Thoracic aorta (tissue), 2 donors: ENCODE measurements at regions not wholly inside any gene's neighbourhood (a gene's known extent, or its start where the extent isn't known, plus 50 kb on each side); places are given as distances from the start of the nearest gene placed in this dataset.
"Not testable (repeated sequence)": the region's sequence is repeated elsewhere in the genome, so short reads cannot be mapped to it uniquely, and the experiment has no call there.

ENCODE experiments used
- ATAC-seq: fragments of 150-250 bp; one replicate; pipeline ENCODE4 v1.8.0; 2017; ENCODE audit warnings: low read depth; ENCODE audit not compliant: insufficient number of reproducible peaks, low FRiP score
- DNase-seq: peaks from one replicate; pipeline ENCODE4 v3.0.0-alpha.2; 2020; ENCODE audit warnings: low spot score
- H3K27ac ChIP-seq, 2 donors: fragments of 200-600 bp; sonication (generic); 1 replicate in 1 of 2; 2 replicates in 1 of 2; pipeline ENCODE4 v1.5.1; 2016; ENCODE audit warnings: mild to moderate bottlenecking in 2 of 2, moderate library complexity in 2 of 2
- H3K27me3 ChIP-seq: fragments of 200-600 bp; sonication (generic); replicated peaks from 2 replicates; pipeline ENCODE4 v1.6.0; 2016; ENCODE audit warnings: mild to moderate bottlenecking; ENCODE audit not compliant: insufficient read depth
- H3K36me3 ChIP-seq: fragments of 200-600 bp; sonication (generic); one replicate; pipeline ENCODE4 v1.5.1; 2016
- H3K4me1 ChIP-seq, 2 donors: fragments of 200-600 bp; sonication (generic); 1 replicate in 1 of 2; 2 replicates in 1 of 2; pipeline versions ENCODE4 v1.5.1 to v1.6.0; 2016; ENCODE audit warnings: low read depth in 2 of 2, mild to moderate bottlenecking in 1 of 2; ENCODE audit not compliant: control insufficient read depth in 1 of 2
- H3K4me3 ChIP-seq: fragments of 200-600 bp; sonication (generic); 2 replicates; pipeline ENCODE4 v1.5.1; 2016; ENCODE audit warnings: mild to moderate bottlenecking
- H3K9me3 ChIP-seq: fragments of 200-600 bp; sonication (generic); 2 replicates; pipeline ENCODE4 v1.5.1; 2016
- CTCF ChIP-seq: fragments of 200-600 bp; sonication (generic); IDR thresholded peaks from one replicate; pipeline ENCODE4 v1.5.1; 2019; ENCODE audit warnings: antibody characterized with exemption

- TF ChIP-seq CTCF: no peak
- Histone ChIP-seq H3K27me3 (no peaks in the 10 kb centered on the region), H3K27ac (no peak overlapping the region), H3K9me3 (no peaks in the 10 kb centered on the region), H3K4me3 (no peak overlapping the region), H3K4me1 (no peaks in the 10 kb centered on the region), H3K36me3 (no peaks in the 10 kb centered on the region)
- DNase-seq (no peak), ATAC-seq (no peak)
These were observed 225.8 kb downstream of the MAT2B start for GRCh38 chr5:163731256-163731655.

GRCh38 chr5:163735069-163735468 lies 229.7 kb downstream of the MAT2B start:
- no peak for TF ChIP-seq CTCF
- no peak for DNase-seq
- H3K36me3 ChIP-seq: no peaks in the 10 kb centered on the region
- no peak for ATAC-seq
- H3K4me1 ChIP-seq: no peaks in the 10 kb centered on the region
- H3K4me3 ChIP-seq: no peak overlapping the region
- no peaks in the 10 kb centered on the region for H3K9me3 ChIP-seq
- H3K27ac ChIP-seq: no peak overlapping the region
- H3K27me3 ChIP-seq: no peaks in the 10 kb centered on the region

- DNase-seq: no peak
- Histone ChIP-seq H3K4me3 (no peak overlapping the region), H3K4me1 (no peaks in the 10 kb centered on the region), H3K27me3 (no peaks in the 10 kb centered on the region), H3K9me3 (no peaks in the 10 kb centered on the region), H3K27ac (no peak overlapping the region), H3K36me3 (no peaks in the 10 kb centered on the region)
- no peak for ATAC-seq
- TF ChIP-seq CTCF: no peak
These were observed 242.2 kb downstream of the MAT2B start for GRCh38 chr5:163747586-163747985.

GRCh38 chr5:163748934-163749333 lies 243.5 kb downstream of the MAT2B start:
- Histone ChIP-seq H3K36me3 (no peaks in the 10 kb centered on the region), H3K4me3 (no peak overlapping the region), H3K4me1 (no peaks in the 10 kb centered on the region), H3K9me3 (no peaks in the 10 kb centered on the region), H3K27me3 (no peaks in the 10 kb centered on the region), H3K27ac (no peak overlapping the region)
- no peak for TF ChIP-seq CTCF
- DNase-seq (no peak), ATAC-seq (no peak)

- not testable (repeated sequence) for H3K4me1 ChIP-seq, H3K9me3 ChIP-seq, H3K4me3 ChIP-seq, DNase-seq, ATAC-seq, H3K27ac ChIP-seq, H3K27me3 ChIP-seq, H3K36me3 ChIP-seq
These were observed 245.0 kb downstream of the MAT2B start for GRCh38 chr5:163750415-163750814.

GRCh38 chr5:163755505-163755904 lies 250.1 kb downstream of the MAT2B start:
- no peak for DNase-seq
- Histone ChIP-seq H3K9me3 (no peaks in the 10 kb centered on the region), H3K36me3 (no peaks in the 10 kb centered on the region), H3K27me3 (no peaks in the 10 kb centered on the region), H3K27ac (no peak overlapping the region), H3K4me1 (no peaks in the 10 kb centered on the region), H3K4me3 (no peak overlapping the region)
- no peak for ATAC-seq
- no peak for TF ChIP-seq CTCF
